ENCODE measurements at regions not wholly inside any gene's neighbourhood (a gene's known extent, or its start where the extent isn't known, plus 50 kb on each side); places are given as distances from the start of the nearest gene placed in this dataset.
"Not testable (repeated sequence)": the region's sequence is repeated elsewhere in the genome, so short reads cannot be mapped to it uniquely, and the experiment has no call there.

DNA sequence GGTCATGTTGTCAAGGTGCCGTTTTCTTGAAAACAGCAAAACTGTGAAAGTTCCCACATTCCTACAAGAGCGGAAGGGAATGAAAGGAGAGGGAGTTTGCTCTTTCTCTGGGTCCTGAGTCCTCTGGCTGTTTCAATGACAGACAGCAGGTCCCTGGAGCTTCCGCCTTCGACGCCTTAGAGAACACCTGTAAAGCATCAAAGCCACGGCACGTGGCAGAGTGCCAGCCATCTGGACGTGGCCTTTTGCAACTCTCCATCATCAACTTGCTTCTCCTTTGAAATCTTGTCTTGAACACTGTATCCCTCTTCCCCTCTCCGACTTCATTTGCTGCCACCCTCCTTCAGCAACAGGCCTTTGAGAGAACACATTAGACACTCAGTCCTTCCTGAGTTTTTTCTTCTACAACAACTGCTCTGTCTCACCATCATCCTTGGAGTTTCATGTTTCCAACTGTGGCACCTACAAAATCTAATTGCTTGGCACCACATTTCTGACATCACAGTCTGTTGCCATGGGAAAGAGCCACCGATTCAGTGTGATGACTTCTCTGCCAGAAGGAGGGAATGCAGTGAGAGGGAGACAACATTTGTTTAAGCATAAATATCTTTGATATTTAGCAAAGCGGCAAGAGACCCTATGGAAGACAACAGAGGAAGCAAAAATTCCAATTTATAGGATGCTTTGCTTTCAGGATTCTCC, 204.9 kb upstream of the PTER start:
- no peak for DNase-seq (ENCODE audit: low spot score)

DNA sequence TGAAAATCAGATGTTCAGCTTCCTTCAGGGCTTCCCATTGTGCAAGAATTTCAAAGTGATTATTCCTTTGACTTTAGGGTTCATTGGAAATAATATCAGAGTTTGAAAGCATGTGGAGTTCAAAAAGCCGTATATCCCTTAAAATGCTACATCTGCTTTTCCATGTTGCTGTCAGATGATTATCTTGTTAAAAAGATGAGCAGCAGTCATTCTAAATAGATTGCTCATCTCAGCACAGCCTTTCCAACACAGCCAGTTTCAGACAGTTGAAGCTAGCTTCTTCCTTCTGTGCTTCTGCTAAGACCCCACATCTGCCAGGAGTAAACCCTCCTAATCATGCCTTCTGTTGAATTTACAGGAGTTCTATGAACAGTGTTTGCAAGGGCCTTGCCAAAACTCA, 204.4 kb upstream of the PTER start:
- DNase-seq (ENCODE audit: low spot score) = no peak

GRCh38 chr10:16234916-16235315, 201.9 kb upstream of the PTER start:
- no peak for DNase-seq (ENCODE audit: low spot score)

- DNase-seq (ENCODE audit: low spot score) = no peak
Measured at GRCh38 chr10:16242446-16242845, 194.4 kb upstream of the PTER start.

DNA sequence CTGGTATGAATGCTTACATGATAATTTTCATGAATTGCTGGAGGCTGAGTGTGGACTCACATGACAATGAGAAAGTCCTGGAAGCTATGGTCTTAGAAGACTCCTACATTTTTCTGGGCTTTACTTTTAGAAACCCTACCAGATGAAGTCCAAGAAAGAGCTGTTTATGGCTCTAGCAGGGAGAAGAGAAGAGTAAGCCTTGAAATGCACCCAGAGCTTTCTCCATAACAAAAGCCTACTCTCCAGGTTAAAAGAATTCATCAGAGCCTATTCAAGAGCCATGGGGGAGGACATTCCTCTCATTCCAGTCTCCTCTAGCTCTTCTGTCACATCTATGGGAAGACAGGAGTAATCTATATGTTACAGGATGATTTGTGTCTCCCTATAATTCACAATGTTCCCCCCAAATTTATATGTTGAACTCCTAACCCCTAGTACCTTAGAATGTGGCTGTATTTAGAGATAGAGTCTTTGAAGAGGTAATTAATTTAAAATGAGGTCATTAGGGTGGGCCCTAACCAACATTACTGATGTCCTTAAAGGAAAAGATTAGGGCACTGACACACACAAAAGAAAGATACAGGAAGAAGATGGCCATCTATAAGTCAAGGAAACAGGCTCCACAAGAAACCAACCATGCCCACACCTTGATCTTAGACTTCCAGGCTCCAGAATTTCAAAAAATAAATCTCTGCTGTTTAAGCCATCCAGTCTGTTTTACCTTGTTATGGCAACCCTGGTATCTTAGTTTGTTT, 193.8 kb upstream of the PTER start:
- no peak for DNase-seq (ENCODE audit: low spot score)

DNA sequence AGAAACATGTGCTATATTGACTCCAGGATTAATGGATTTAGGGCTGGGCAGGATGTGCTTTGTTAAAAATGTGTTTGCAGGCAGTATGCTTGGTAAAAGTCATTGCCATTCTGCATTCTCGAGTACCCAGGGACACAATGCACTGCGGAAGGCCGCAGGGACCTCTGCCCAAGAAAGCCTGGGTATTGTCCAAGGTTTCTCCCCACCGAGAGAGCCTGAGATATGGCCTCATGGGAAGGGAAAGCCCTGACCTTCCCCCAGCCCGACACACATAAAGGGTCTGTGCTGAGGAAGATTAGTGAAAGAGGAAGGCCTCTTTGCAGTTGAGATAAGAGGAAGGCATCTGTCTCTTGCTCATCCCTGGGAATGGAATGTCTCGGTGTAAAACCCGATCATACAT, 186.7 kb upstream of the PTER start:
- not testable (repeated sequence) for DNase-seq (ENCODE audit: low spot score)

- no peak for DNase-seq (ENCODE audit: low spot score)
Measured at GRCh38 chr10:16256336-16256735, 180.5 kb upstream of the PTER start.

- DNase-seq (ENCODE audit: low spot score) = no peak
Measured at GRCh38 chr10:16258291-16259040, 178.3 kb upstream of the PTER start.

GRCh38 chr10:16259726-16260125, 177.1 kb upstream of the PTER start:
- DNase-seq (ENCODE audit: low spot score) = no peak

DNA sequence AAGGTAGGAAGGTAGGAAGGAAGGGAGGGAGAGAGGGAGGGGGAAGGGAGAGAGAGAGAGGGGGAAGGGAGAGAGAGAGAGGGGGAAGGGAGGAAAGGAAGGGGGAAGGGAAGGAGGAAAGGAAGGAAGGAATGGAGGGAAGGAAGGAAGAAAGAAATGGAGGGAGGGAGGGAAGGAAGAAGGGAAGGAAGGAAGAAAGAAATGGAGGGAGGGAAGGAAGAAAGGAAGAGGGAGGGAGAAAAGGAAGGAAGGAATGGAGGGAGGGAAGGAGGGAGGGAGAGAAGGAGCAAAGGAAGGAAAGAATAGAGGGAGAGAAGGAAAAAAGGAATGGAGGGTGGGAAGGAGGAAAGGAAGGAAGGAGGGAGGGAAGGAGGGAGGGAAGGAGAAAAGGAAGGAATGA, 176.4 kb upstream of the PTER start:
- DNase-seq (ENCODE audit: low spot score) = no peak

DNA sequence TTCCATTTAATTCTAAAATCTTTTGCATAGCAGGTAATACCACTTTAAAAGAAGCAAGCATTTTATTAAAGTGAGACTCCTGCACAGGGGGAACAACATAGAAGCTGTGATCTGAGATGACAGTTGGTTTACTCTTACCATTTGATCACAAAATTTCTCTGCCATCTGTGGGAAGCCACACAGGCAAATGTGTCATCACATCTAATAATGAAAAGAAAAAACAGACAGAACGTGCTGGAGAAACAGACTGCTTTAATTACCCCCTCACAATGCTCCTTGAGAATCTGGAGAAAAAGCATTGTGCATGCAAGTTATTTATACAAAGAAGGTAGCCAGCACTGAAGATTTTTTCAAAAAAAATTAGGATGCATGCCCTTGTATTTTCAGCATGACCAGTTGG, 165.2 kb upstream of the PTER start:
- no peak for DNase-seq (ENCODE audit: low spot score)

- DNase-seq (ENCODE audit: low spot score) = no peak
Measured at GRCh38 chr10:16274911-16275310, 161.9 kb upstream of the PTER start.

- no peak for DNase-seq (ENCODE audit: low spot score)
Measured at GRCh38 chr10:16280595-16280994, 156.2 kb upstream of the PTER start.

DNA sequence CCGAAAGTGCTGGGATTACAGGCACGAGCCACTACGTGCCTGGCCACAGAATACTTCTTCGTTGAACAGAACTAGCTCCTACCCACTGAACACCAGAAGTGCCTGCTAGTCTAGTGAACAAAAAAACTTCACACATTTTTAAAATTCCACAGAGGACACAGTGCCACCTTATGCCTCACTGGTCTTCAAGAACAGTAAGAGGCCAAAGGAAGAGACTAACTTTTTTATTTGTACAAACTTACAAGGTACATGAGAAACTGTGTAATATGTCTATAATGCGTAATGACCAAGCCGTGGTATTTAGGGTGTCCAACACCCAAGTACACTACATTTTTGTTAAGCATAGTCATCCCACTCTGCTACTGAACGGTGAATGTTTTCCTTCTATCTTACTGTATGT, 144.4 kb upstream of the PTER start:
- DNase-seq (ENCODE audit: low spot score) = no peak

DNA sequence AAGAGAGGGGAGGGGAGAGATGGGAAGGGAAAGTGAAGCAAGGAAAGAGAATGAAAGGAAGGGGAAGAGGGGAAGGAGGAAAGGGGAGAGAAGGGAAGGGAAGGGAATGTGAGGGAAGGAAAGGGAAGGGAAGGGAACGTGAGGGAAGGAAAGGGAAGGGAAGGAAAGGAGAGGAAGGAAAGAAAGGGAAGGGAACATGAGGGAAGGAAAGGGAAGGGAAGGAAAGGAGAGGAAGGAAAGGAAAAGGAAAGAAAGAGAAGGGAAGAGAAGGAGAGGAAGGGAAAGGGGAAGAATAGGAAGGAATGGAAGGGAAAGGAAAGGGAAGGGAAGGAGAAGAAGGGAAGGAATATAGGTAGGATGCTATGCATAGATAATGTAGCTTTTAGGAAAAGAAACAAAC, 139.7 kb upstream of the PTER start:
- DNase-seq (ENCODE audit: low spot score) = no peak

GRCh38 chr10:16297642-16298041, 139.2 kb upstream of the PTER start:
- no peak for DNase-seq (ENCODE audit: low spot score)

GRCh38 chr10:16304311-16304710, 132.5 kb upstream of the PTER start:
- DNase-seq (ENCODE audit: low spot score) = no peak

DNA sequence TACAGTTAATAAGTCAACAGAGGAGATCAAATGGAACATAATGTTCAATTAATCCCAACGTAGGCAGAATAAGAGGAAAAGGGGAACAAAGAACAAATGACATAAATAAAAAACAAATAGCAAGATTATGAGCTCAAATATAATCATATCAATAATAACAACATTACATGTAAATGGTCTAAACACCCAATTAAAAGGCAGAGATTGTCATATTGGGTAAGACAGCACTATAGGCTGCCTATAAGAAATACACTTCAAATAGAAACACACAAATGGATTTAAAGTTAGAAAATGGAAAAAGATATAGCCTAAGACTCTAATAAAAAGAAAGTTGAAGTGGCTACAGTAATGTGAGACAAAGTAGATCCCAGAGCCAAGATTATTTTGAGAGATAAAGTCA, 126.4 kb upstream of the PTER start:
- no peak for DNase-seq (ENCODE audit: low spot score)

GRCh38 chr10:16314259-16314658, 122.6 kb upstream of the PTER start:
- no peak for DNase-seq (ENCODE audit: low spot score)

DNA sequence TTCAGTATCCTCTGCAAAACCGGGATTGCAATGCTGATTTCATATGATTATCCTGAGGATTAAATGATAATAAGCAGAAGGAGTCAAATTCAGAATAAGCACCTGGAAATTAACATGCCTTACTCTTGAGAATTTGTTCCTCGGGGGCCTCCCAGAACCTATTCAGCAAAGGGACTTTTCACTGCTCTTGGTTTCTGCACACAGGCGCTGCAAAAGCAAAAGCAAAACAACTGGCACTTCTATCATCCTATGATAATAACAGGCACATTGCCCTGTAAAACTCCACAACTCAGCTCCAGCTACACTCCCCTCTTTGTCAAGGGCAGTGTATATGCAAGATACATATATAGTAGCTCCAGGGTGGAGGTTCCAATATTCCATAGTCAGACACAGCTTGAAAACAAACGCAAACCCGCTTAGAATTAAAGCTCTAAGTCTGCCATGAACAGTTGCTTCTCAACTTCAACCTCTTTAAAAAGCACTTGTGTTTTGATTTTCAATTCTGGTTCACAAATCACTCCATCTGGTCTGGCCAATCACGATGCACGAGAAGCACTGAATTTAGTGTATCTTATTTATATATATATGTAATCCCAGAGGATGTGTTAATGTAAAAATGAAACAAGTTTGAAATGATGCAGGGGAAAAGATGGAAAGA, 119.9 kb upstream of the PTER start:
- DNase-seq (ENCODE audit: low spot score) = no peak

DNA sequence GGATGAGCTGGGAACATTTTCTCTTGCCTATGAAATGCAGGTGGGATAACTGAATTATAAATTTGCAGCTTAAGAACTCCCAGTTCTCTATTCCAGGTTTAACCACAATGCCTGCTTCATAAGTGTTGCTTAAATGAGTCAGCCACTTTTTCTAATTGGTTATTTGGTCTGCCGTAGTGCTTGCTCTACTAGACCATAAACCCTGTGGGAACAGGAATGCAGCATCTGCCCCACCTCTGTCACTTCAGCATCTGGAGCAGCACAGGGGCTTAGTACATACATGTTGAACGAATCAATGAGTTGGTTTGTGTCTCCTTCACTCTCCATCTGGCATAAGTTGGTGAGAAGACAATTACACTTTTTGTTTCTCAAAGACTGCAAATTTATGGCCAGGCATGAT, 95.2 kb upstream of the PTER start:
- no peak for DNase-seq (ENCODE audit: low spot score)

DNA sequence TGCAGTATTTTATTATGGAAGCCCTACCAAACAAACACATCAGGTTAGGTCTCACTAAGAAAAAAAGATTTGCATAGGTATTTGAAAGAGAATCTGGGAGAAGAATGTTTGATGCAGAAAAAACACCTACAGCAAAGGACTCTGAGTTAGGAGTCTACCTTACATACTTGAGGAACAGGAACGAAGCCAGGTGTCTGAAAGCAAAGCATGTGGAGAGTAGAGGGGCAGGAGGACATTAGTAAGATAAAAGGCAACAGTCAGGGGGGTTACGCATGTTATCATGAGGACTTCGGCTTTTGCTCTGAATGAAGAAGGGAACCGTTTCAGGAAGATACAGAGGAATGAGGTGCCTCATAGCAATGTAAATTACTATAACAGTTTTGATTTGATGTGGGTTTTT, 87.9 kb upstream of the PTER start:
- no peak for DNase-seq (ENCODE audit: low spot score)

GRCh38 chr10:16352146-16352545, 84.7 kb upstream of the PTER start:
- DNase-seq (ENCODE audit: low spot score) = no peak
